IMR-90 (cell line): ENCODE measurements at regions not wholly inside any gene's neighbourhood (a gene's known extent, or its start where the extent isn't known, plus 50 kb on each side); places are given as distances from the start of the nearest gene placed in this dataset.

Experiments
- ATAC-seq: fragments of 200-7000 bp; cut with Tn5 transposase; 2 replicates; pipeline ENCODE4 v1.9.1; 2020; ENCODE audit warnings: low read depth, mild to moderate bottlenecking, moderate library complexity
- BruUV-seq: library from RNA; stranded (reverse); fragments of 400-500 nt; replicated peaks from 2 replicates; lab custom pipeline; 2021; lab: Mats Ljungman, UMichigan
- CTCF ChIA-PET: fragments of 300-600 bp; formaldehyde crosslinking; extraction: SDS; loops from one replicate; lab custom pipeline; 2021; ENCODE audit warnings: antibody characterized with exemption; lab: Yijun Ruan, JAX
- POLR2A ChIA-PET: fragments of 300-600 bp; sonication (Branson Sonifier 250); formaldehyde crosslinking; loops from one replicate; lab custom pipeline; 2022; ENCODE audit warnings: antibody characterized with exemption; ENCODE audit not compliant: unreplicated experiment; lab: Charles Lee
- DNase-seq: peaks from one replicate; pipeline ENCODE4 v3.0.0; 2013
- H2AFZ ChIP-seq: replicated peaks from 2 replicates; pipeline ENCODE3; 2013; ENCODE audit warnings: low read length, mild to moderate bottlenecking; ENCODE audit not compliant: poor library complexity
- H2AK5ac ChIP-seq: 2 replicates; pipeline ENCODE4 v1.6.1; 2013; ENCODE audit warnings: low read depth, low read length, inconsistent platforms
- H2AK9ac ChIP-seq: replicated peaks from 2 replicates; pipeline ENCODE3; 2013; ENCODE audit warnings: mild to moderate bottlenecking, low read depth, low read length, moderate library complexity; ENCODE audit not compliant: poor library complexity
- H2BK120ac ChIP-seq: 2 replicates; pipeline ENCODE4 v1.6.1; 2013; ENCODE audit warnings: low read depth, low read length, inconsistent platforms
- H2BK15ac ChIP-seq: 3 replicates; pipeline ENCODE4 v1.6.1; 2013; ENCODE audit warnings: low read depth, low read length, inconsistent platforms
- H2BK20ac ChIP-seq: 2 replicates; pipeline ENCODE4 v1.6.1; 2013; ENCODE audit warnings: low read depth, mild to moderate bottlenecking, inconsistent platforms, low read length, moderate library complexity
- H2BK5ac ChIP-seq: 2 replicates; pipeline ENCODE4 v1.6.1; 2013; ENCODE audit warnings: mild to moderate bottlenecking, low read depth, low read length, inconsistent platforms; ENCODE audit not compliant: poor library complexity, severe bottlenecking
- H3K14ac ChIP-seq: replicated peaks from 2 replicates; pipeline ENCODE4 v1.6.1; 2013; ENCODE audit warnings: low read depth, low read length, inconsistent platforms
- H3K18ac ChIP-seq: 2 replicates; pipeline ENCODE4 v1.6.1; 2013; ENCODE audit warnings: low read depth, low read length, control low read depth
- H3K23ac ChIP-seq: 2 replicates; pipeline ENCODE4 v1.6.1; 2013; ENCODE audit warnings: low read depth, low read length, inconsistent platforms
- H3K27ac ChIP-seq: 2 replicates; pipeline ENCODE4 v1.5.1; 2013; ENCODE audit warnings: mild to moderate bottlenecking, control low read depth, low read length; ENCODE audit not compliant: insufficient read depth
- H3K27me3 ChIP-seq: 2 replicates; pipeline ENCODE4 v1.6.1; 2013; ENCODE audit warnings: low read length; ENCODE audit not compliant: control insufficient read depth, insufficient read depth
- H3K36me3 ChIP-seq: 2 replicates; pipeline ENCODE4 v1.6.1; 2013; ENCODE audit warnings: low read length, mixed read lengths; ENCODE audit not compliant: control insufficient read depth, insufficient read depth
- H3K4ac ChIP-seq: 2 replicates; pipeline ENCODE4 v1.6.1; 2013; ENCODE audit warnings: low read depth, low read length, inconsistent platforms
- H3K4me1 ChIP-seq: 2 replicates; pipeline ENCODE4 v1.6.1; 2013; ENCODE audit warnings: low read length, mixed read lengths; ENCODE audit not compliant: control insufficient read depth, insufficient read depth
- H3K4me2 ChIP-seq: 2 replicates; pipeline ENCODE4 v1.6.1; 2013; ENCODE audit warnings: low read depth, mild to moderate bottlenecking, control low read depth, low read length, moderate library complexity
- H3K4me3 ChIP-seq: 2 replicates; pipeline ENCODE4 v1.5.1; 2013; ENCODE audit warnings: low read depth, mild to moderate bottlenecking, control low read depth, low read length, moderate library complexity; ENCODE audit not compliant: insufficient read depth
- H3K56ac ChIP-seq: 2 replicates; pipeline ENCODE4 v1.6.1; 2013; ENCODE audit warnings: low read length, inconsistent platforms; ENCODE audit not compliant: insufficient read depth; ENCODE audit errors: extremely low read depth
- H3K79me1 ChIP-seq, 2 experiments: 2 replicates each; pipeline ENCODE4 v1.6.1; 2013; ENCODE audit warnings: low read length in 2 of 2, inconsistent platforms in 1 of 2, low read depth in 1 of 2
- H3K9ac ChIP-seq: 2 replicates; pipeline ENCODE4 v1.6.1; 2013; ENCODE audit warnings: low read depth, low read length, control low read depth
- H3K9me1 ChIP-seq: 2 replicates; pipeline ENCODE4 v1.6.1; 2013; ENCODE audit warnings: low read length, inconsistent platforms; ENCODE audit not compliant: insufficient read depth
- H3K9me3 ChIP-seq: 2 replicates; pipeline ENCODE4 v1.6.1; 2013; ENCODE audit warnings: low read length; ENCODE audit not compliant: control insufficient read depth, insufficient read depth
- H4K20me1 ChIP-seq: 2 replicates; pipeline ENCODE4 v1.6.1; 2013; ENCODE audit warnings: low read length, inconsistent platforms; ENCODE audit not compliant: insufficient read depth
- H4K5ac ChIP-seq: 2 replicates; pipeline ENCODE4 v1.6.1; 2013; ENCODE audit warnings: mild to moderate bottlenecking, low read depth, low read length, control low read depth
- H4K8ac ChIP-seq, 2 experiments: 2 replicates each; pipeline ENCODE4 v1.6.1; 2013; ENCODE audit warnings: low read depth in 2 of 2, low read length in 2 of 2, control low read depth in 1 of 2, inconsistent platforms in 1 of 2
- H4K91ac ChIP-seq: 2 replicates; pipeline ENCODE4 v1.6.1; 2013; ENCODE audit warnings: low read depth, low read length, inconsistent platforms; ENCODE audit not compliant: insufficient read depth
- CEBPB ChIP-seq: IDR thresholded peaks from 2 replicates; pipeline ENCODE4 v1.6.1; 2012; ENCODE audit warnings: low read depth, low read length, improper control_type of control experiment
- CHD1 ChIP-seq: IDR thresholded peaks from 2 replicates; pipeline ENCODE4 v1.6.1; 2012; ENCODE audit warnings: low read depth, low read length, improper control_type of control experiment
- CTCF ChIP-seq: conservative IDR thresholded peaks from 2 replicates; pipeline ENCODE4 v1.5.1; 2012; ENCODE audit warnings: mild to moderate bottlenecking, low read depth, low read length, improper control_type of control experiment
- ELK1 ChIP-seq: fragments of 150-350 bp; IDR thresholded peaks from 2 replicates; pipeline ENCODE4 v1.6.1; 2016; ENCODE audit warnings: low read depth, mild to moderate bottlenecking, low read length, moderate library complexity, borderline replicate concordance
- FOS ChIP-seq: fragments of 150-350 bp; IDR thresholded peaks from 2 replicates; pipeline ENCODE4 v1.6.1; 2016; ENCODE audit warnings: low read depth, low read length
- MAFK ChIP-seq: IDR thresholded peaks from 2 replicates; pipeline ENCODE4 v1.6.1; 2012; ENCODE audit warnings: low read depth, low read length, improper control_type of control experiment
- MAZ ChIP-seq: IDR thresholded peaks from 2 replicates; pipeline ENCODE4 v1.6.1; 2012; ENCODE audit warnings: low read depth, mild to moderate bottlenecking, low read length, improper control_type of control experiment, moderate library complexity, borderline replicate concordance
- MXI1 ChIP-seq: IDR thresholded peaks from 2 replicates; pipeline ENCODE4 v1.6.1; 2012; ENCODE audit warnings: low read depth, mild to moderate bottlenecking, low read length, moderate library complexity, borderline replicate concordance
- NFE2L2 ChIP-seq: fragments of 150-350 bp; IDR thresholded peaks from 2 replicates; pipeline ENCODE4 v1.6.1; 2016; ENCODE audit warnings: low read depth, mild to moderate bottlenecking, low read length
- POLR2A ChIP-seq: IDR thresholded peaks from 2 replicates; pipeline ENCODE4 v1.6.1; 2012; ENCODE audit warnings: mild to moderate bottlenecking, low read depth, low read length
- RAD21 ChIP-seq: IDR thresholded peaks from 2 replicates; pipeline ENCODE4 v1.6.1; 2012; ENCODE audit warnings: low read length, improper control_type of control experiment
- RCOR1 ChIP-seq: IDR thresholded peaks from 2 replicates; pipeline ENCODE4 v1.6.1; 2012; ENCODE audit warnings: mild to moderate bottlenecking, low read length, improper control_type of control experiment; ENCODE audit not compliant: insufficient replicate concordance
- RFX5 ChIP-seq: IDR thresholded peaks from 2 replicates; pipeline ENCODE4 v1.8.0; 2012; ENCODE audit warnings: low read depth, mild to moderate bottlenecking, low read length, moderate library complexity
- SMC3 ChIP-seq: fragments of 150-350 bp; IDR thresholded peaks from 2 replicates; pipeline ENCODE4 v1.6.1; 2016; ENCODE audit warnings: low read depth, mild to moderate bottlenecking, antibody characterized with exemption, low read length, moderate library complexity
- WGBS, 2 experiments: methylation state at CpG; one replicate each; pipeline versions ENCODE4 v1.1.5 to v1.1.7; 2013; ENCODE audit warnings: missing lambda C conversion rate in 2 of 2; ENCODE audit not compliant: insufficient read length in 1 of 2; ENCODE audit errors: extremely low coverage in 2 of 2; 5-methylcytosine and 5-hydroxymethylcytosine counted together
- dilution Hi-C: fragments of 300-500 bp; cut with HindIII; formaldehyde crosslinking; loops from one replicate; pipeline ENCODE4 v1.14.3; 2018; ENCODE audit warnings: low sequenced_read_pairs; ENCODE audit not compliant: unreplicated experiment
- in situ Hi-C: fragments of 300-500 bp; cut with MboI; formaldehyde crosslinking; loops from 3 replicates; pipeline ENCODE4 v1.14.3; 2019; ENCODE audit warnings: low sequenced_read_pairs, inconsistent platforms, mixed read lengths
- intact Hi-C: fragments of 100-400 bp; cut with micrococcal nuclease; formaldehyde crosslinking; loops from 2 replicates; pipeline ENCODE4 v1.10.0; 2022

DNA sequence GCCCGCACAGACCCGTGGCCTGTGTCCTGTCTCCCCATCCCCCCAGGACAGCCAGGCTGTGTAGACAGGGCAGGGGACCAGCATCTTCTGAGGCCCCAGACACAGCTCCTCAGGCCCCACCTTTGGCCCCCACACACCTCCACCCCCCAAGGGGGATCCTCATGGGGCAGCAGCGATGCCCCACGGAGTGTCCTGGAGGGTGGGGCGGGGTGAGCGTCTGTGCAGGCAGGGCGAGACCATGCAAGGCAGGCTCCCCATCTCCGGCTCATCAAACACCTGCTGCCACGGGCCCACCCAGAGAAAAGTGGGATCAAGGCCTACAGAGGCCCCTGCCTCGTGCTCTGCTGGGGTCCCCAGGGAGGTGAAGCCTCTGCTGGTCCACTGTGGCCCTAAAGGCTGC lies 118.7 kb upstream of the FOXD4L5 start:
- 80% methylated on average over 1 of the region's 10 CpGs; no CpG with 5 or more reads in 1 of the 2 experiments for WGBS, 2 experiments

More for the DNA sequence above, 118.7 kb upstream of the FOXD4L5 start:
- no peak overlapping the region for H2BK120ac ChIP-seq
- H3K79me1 ChIP-seq = no peaks in the 10 kb centered on the region
- H4K91ac ChIP-seq = no peak overlapping the region
- H2AFZ ChIP-seq = no peak overlapping the region
- H2AK5ac ChIP-seq = no peak overlapping the region
- BruUV-seq = no TSS peak
- H3K4me1 ChIP-seq = no peaks in the 10 kb centered on the region
- H2BK5ac ChIP-seq = no peak overlapping the region
- H3K18ac ChIP-seq = no peak overlapping the region
- no peak overlapping the region for H4K5ac ChIP-seq
- H3K36me3 ChIP-seq = no peaks in the 10 kb centered on the region
- H3K9ac ChIP-seq = no peak overlapping the region
- ATAC-seq (no peak), DNase-seq (no peak)
- dilution Hi-C loops = no loop called here
- no peak overlapping the region for H3K4me3 ChIP-seq
- H4K20me1 ChIP-seq = no peaks in the 10 kb centered on the region
- CTCF ChIA-PET = no interaction called here
- no peak overlapping the region for H3K23ac ChIP-seq
- intact Hi-C loops = no loop called here
- POLR2A ChIA-PET = no interaction called here
- H3K27ac ChIP-seq = no peak overlapping the region
- H3K9me3 ChIP-seq = peaks cover 11% of the 10 kb centered on the region; the same call in 1 of the 2 replicates
- no peak overlapping the region for H2BK15ac ChIP-seq
- H3K4me2 ChIP-seq = no peak overlapping the region
- no peak overlapping the region for H3K4ac ChIP-seq
- H3K14ac ChIP-seq = no peak overlapping the region
- TF ChIP-seq RCOR1 = no peak
- TF ChIP-seq CHD1 = no peak
- no peak for TF ChIP-seq POLR2A
- no peak for TF ChIP-seq CTCF
- TF ChIP-seq RFX5 = no peak
- TF ChIP-seq SMC3 = no peak
- TF ChIP-seq MAFK = no peak
- no peak for TF ChIP-seq RAD21
- TF ChIP-seq FOS = no peak
- no peak for TF ChIP-seq ELK1
- no peak for TF ChIP-seq NFE2L2
- no peak for TF ChIP-seq MXI1
- TF ChIP-seq MAZ = no peak
- no peak for TF ChIP-seq CEBPB
- H2BK20ac ChIP-seq = no peak overlapping the region
- H2AK9ac ChIP-seq = no peak overlapping the region
- H4K8ac ChIP-seq = no peak overlapping the region
- H3K9me1 ChIP-seq = no peaks in the 10 kb centered on the region
- no peak overlapping the region for H3K56ac ChIP-seq
- H3K27me3 ChIP-seq = no peaks in the 10 kb centered on the region
- in situ Hi-C loops = no loop called here
